ENCODE measurements at regions not wholly inside any gene's neighbourhood (a gene's known extent, or its start where the extent isn't known, plus 50 kb on each side); places are given as distances from the start of the nearest gene placed in this dataset.

DNA sequence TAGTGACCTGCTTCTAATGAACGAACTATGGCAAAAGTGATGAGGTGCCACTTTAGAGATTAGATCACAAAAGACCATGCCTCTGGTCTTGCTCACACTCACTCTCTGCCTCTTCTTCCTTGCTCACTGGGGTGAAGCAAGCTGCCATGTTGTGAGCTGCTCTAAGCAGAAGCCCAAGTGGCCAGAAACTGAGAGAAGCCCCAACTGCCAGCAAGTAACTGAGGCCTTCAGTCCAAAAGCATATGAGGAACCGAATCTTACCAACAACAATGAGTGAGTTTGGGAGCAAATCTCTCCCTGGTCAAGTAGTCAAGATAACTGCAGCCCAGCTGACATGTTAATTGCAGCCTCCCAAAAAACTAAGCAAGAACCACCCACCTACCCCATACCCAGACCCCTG, 126.0 kb upstream of the ACO1 start:
- TF ChIP-seq, protein P1, sequence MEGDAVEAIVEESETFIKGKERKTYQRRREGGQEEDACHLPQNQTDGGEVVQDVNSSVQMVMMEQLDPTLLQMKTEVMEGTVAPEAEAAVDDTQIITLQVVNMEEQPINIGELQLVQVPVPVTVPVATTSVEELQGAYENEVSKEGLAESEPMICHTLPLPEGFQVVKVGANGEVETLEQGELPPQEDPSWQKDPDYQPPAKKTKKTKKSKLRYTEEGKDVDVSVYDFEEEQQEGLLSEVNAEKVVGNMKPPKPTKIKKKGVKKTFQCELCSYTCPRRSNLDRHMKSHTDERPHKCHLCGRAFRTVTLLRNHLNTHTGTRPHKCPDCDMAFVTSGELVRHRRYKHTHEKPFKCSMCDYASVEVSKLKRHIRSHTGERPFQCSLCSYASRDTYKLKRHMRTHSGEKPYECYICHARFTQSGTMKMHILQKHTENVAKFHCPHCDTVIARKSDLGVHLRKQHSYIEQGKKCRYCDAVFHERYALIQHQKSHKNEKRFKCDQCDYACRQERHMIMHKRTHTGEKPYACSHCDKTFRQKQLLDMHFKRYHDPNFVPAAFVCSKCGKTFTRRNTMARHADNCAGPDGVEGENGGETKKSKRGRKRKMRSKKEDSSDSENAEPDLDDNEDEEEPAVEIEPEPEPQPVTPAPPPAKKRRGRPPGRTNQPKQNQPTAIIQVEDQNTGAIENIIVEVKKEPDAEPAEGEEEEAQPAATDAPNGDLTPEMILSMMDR (IDR thresholded peaks at IDR 0.05), result no peak
- TF ChIP-seq POLR2A (IDR thresholded peaks at IDR 0.05), result no peak

All from testis (tissue), 2 donors.